Midbrain (tissue), 1 donor: ENCODE measurements at regions not wholly inside any gene's neighbourhood (a gene's known extent, or its start where the extent isn't known, plus 50 kb on each side); places are given as distances from the start of the nearest gene placed in this dataset.
"Not testable (repeated sequence)": the region's sequence is repeated elsewhere in the genome, so short reads cannot be mapped to it uniquely, and the experiment has no call there.

Experiments
- DNase-seq: peaks from one replicate; lab custom pipeline; 2025; lab: John Stamatoyannopoulos, UW

GRCh38 chr13:42373048-42373812 is 101.3 kb downstream of the AKAP11 start:
- no peak for DNase-seq

- DNase-seq: no peak
Observed at GRCh38 chr13:42375663-42376062, 103.7 kb downstream of the AKAP11 start.

- no peak for DNase-seq
Observed at GRCh38 chr13:42377640-42378382, 105.9 kb downstream of the AKAP11 start.

GRCh38 chr13:42378383-42378780 is 106.4 kb downstream of the AKAP11 start:
- no peak for DNase-seq

GRCh38 chr13:42379241-42379640 is 107.3 kb downstream of the AKAP11 start:
- no peak for DNase-seq

- DNase-seq: no peak
Observed at GRCh38 chr13:42380420-42381164, 108.6 kb downstream of the AKAP11 start.

GRCh38 chr13:42381165-42381425 is 109.1 kb downstream of the AKAP11 start:
- DNase-seq: no peak

- DNase-seq: not testable (repeated sequence)
Observed at GRCh38 chr13:42381426-42381825, 109.5 kb downstream of the AKAP11 start.

GRCh38 chr13:42383025-42383424 is 111.1 kb downstream of the AKAP11 start:
- DNase-seq: no peak

- no peak for DNase-seq
Observed at GRCh38 chr13:42384265-42384664, 112.3 kb downstream of the AKAP11 start.

GRCh38 chr13:42388326-42388725 is 116.4 kb downstream of the AKAP11 start:
- no peak for DNase-seq

- no peak for DNase-seq
Observed at GRCh38 chr13:42389041-42389440, 117.1 kb downstream of the AKAP11 start.

GRCh38 chr13:42392180-42392579 is 120.2 kb downstream of the AKAP11 start:
- no peak for DNase-seq

- no peak for DNase-seq
Observed at GRCh38 chr13:42392716-42393572, 121.0 kb downstream of the AKAP11 start.

GRCh38 chr13:42393573-42394360 is 121.8 kb downstream of the AKAP11 start:
- no peak for DNase-seq

- no peak for DNase-seq
Observed at GRCh38 chr13:42394361-42394708, 122.4 kb downstream of the AKAP11 start.

GRCh38 chr13:42394711-42395085 is 122.7 kb downstream of the AKAP11 start:
- no peak for DNase-seq

- DNase-seq: no peak
Observed at GRCh38 chr13:42395086-42395821, 123.3 kb downstream of the AKAP11 start.

GRCh38 chr13:42396501-42396900 is 124.5 kb downstream of the AKAP11 start:
- no peak for DNase-seq

GRCh38 chr13:42396901-42397655 is 125.1 kb downstream of the AKAP11 start:
- DNase-seq: no peak
